Hepatocyte (in vitro differentiated cells): ENCODE measurements at regions not wholly inside any gene's neighbourhood (a gene's known extent, or its start where the extent isn't known, plus 50 kb on each side); places are given as distances from the start of the nearest gene placed in this dataset.

Source experiments
- EZH2 ChIP-seq: fragments of 200-600 bp; sonication (generic); IDR thresholded peaks from 2 replicates; pipeline ENCODE4 v1.6.1; 2016; ENCODE audit warnings: antibody characterized with exemption, mild to moderate bottlenecking, borderline replicate concordance
- EZH2phosphoT487 ChIP-seq: fragments of 200-600 bp; sonication (generic); IDR thresholded peaks from one replicate; pipeline ENCODE4 v1.6.1; 2018; ENCODE audit warnings: antibody characterized with exemption, mild to moderate bottlenecking, low read depth, moderate library complexity; ENCODE audit not compliant: unreplicated experiment, severe bottlenecking
- TF ChIP-seq, protein P1 (sequence below): fragments of 200-600 bp; sonication (generic); IDR thresholded peaks from 2 replicates; pipeline ENCODE4 v1.5.1; 2016; ENCODE audit warnings: antibody characterized with exemption, mild to moderate bottlenecking; ENCODE audit not compliant: poor library complexity

DNA sequence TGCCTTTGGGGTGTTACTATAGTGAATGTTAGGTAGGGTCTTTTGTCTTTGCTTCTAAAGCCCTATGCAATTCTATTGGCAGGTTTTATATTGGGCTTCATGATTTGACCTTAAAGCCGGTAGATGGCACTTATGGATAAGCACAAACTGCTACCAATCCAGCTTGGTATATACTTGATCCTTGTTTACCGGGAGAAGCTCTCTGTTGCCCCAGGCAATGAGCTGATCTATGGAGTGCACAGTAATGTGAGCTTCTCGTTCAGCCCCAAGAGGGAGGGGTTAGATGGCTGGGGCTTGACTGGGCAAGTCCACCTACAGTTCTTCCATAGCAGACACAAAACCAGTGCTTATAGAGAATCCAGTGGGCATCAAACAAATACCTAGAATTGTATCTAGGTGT, 287.2 kb upstream of the CT83 start:
- TF ChIP-seq, protein P1, sequence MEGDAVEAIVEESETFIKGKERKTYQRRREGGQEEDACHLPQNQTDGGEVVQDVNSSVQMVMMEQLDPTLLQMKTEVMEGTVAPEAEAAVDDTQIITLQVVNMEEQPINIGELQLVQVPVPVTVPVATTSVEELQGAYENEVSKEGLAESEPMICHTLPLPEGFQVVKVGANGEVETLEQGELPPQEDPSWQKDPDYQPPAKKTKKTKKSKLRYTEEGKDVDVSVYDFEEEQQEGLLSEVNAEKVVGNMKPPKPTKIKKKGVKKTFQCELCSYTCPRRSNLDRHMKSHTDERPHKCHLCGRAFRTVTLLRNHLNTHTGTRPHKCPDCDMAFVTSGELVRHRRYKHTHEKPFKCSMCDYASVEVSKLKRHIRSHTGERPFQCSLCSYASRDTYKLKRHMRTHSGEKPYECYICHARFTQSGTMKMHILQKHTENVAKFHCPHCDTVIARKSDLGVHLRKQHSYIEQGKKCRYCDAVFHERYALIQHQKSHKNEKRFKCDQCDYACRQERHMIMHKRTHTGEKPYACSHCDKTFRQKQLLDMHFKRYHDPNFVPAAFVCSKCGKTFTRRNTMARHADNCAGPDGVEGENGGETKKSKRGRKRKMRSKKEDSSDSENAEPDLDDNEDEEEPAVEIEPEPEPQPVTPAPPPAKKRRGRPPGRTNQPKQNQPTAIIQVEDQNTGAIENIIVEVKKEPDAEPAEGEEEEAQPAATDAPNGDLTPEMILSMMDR: no peak
- TF ChIP-seq EZH2phosphoT487 (no peak), EZH2 (no peak)
